ENCODE measurements at regions not wholly inside any gene's neighbourhood (a gene's known extent, or its start where the extent isn't known, plus 50 kb on each side); places are given as distances from the start of the nearest gene placed in this dataset.

DNA sequence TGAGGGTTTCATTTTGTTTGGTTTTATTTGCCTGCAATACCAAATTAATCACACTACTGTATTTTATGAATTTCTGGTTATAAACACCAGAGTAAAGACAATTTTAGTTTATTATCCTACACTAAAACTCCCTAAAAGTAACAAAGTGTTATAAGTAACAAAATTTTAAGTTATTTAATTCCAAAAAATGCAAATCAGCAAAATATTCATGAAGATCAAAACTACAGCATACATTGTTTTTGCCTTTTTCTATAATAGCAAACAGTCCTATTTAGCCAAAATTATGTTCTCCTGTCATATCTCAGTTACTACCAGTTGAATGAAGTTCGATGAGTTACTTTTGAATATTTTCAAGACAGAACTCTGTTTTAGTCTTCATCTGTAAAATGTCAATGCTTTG, 132.7 kb upstream of the CYLC2 start:
- BruUV-seq (replicated peaks), result no TSS peak
- DNase-seq (ENCODE audit: low spot score), result no peak
- Histone ChIP-seq H3K27ac (ENCODE audit: low read depth, low read length, poor library complexity, severe bottlenecking) (no peak overlapping the region), H3K27me3 (replicated peaks; ENCODE audit: insufficient read depth, low read depth, low read length, poor library complexity) (no peaks in the 10 kb centered on the region), H3K36me3 (ENCODE audit: insufficient read depth, low read length, poor library complexity, severe bottlenecking) (no peaks in the 10 kb centered on the region), H3K4me1 (ENCODE audit: insufficient read depth, low read length, poor library complexity, severe bottlenecking) (no peaks in the 10 kb centered on the region), H3K9me3 (ENCODE audit: low read depth, low read length, poor library complexity, severe bottlenecking) (peaks cover 11% of the 10 kb centered on the region), H3K4me3 (ENCODE audit: low read depth, low read length, poor library complexity, severe bottlenecking) (no peak overlapping the region)
- intact Hi-C loops (cut with micrococcal nuclease; ENCODE audit: unreplicated experiment), result no loop called here
- CTCF ChIA-PET, result no interaction called here
- no peak for TF ChIP-seq CTCF (conservative IDR thresholded peaks at IDR 0.05; ENCODE audit: low read depth, low read length)
- no peak for TF ChIP-seq EZH2 (IDR thresholded peaks at IDR 0.05; ENCODE audit: borderline replicate concordance, low read depth, low read length, poor library complexity, severe bottlenecking)
- POLR2A ChIA-PET (ENCODE audit: low non-redundant PET), result no interaction called here

DNA sequence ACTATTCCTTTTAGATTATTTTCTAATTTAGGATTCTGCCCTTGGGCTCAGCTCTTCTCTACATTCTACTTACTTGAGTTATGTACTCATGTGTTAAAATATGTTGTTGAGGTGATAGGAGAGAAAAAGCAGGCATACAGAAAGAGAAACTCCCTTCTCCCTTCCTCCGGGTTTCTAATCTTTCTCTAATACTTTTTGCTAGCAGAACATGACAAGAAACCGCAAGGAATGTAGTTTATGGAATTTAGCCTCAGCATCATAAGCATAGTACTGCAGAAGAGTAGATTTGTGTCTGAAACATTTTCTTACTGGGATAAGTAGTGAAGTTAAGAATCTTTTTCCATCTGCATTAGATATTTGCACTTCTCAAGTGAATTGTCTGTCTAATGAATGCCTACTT, 139.5 kb upstream of the CYLC2 start:
- CTCF ChIA-PET, result no interaction called here
- POLR2A ChIA-PET (ENCODE audit: low non-redundant PET), result no interaction called here
- no peak for DNase-seq (ENCODE audit: low spot score)
- H3K9me3 ChIP-seq (ENCODE audit: low read depth, low read length, poor library complexity, severe bottlenecking), result peaks cover 6% of the 10 kb centered on the region
- no peak overlapping the region for H3K4me3 ChIP-seq (ENCODE audit: low read depth, low read length, poor library complexity, severe bottlenecking)
- H3K27ac ChIP-seq (ENCODE audit: low read depth, low read length, poor library complexity, severe bottlenecking), result no peak overlapping the region
- H3K27me3 ChIP-seq (replicated peaks; ENCODE audit: insufficient read depth, low read depth, low read length, poor library complexity), result no peaks in the 10 kb centered on the region
- intact Hi-C loops (cut with micrococcal nuclease; ENCODE audit: unreplicated experiment), result no loop called here
- TF ChIP-seq CTCF (conservative IDR thresholded peaks at IDR 0.05; ENCODE audit: low read depth, low read length) (no peak), EZH2 (IDR thresholded peaks at IDR 0.05; ENCODE audit: borderline replicate concordance, low read depth, low read length, poor library complexity, severe bottlenecking) (no peak)
- H3K4me1 ChIP-seq (ENCODE audit: insufficient read depth, low read length, poor library complexity, severe bottlenecking), result no peaks in the 10 kb centered on the region
- no peaks in the 10 kb centered on the region for H3K36me3 ChIP-seq (ENCODE audit: insufficient read depth, low read length, poor library complexity, severe bottlenecking)
- no TSS peak for BruUV-seq (replicated peaks)

DNA sequence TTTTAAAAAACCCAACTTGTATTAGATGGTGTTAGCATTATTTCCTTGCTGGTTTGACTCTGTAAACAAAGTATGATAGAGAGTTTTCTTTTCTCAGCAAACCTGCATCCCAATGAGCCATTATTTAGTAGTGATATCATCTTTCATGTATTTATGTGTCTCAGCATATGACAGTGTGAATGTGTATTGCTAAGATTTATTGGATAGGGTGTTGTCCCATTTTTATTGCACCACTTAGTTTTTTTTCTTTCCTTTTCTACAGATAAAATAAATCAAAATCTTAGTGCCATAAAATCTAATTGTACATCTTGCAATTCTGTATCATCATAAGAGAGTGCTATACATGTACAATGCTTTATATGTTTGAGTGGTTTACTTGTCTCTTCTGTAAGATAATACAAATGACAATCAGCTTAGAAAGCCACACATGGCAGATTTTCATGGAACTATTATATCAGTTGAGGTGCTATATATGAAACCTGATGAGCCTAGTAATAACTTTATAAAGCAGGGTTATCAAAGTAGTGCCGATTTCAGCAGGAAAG, 149.2 kb upstream of the CYLC2 start:
- intact Hi-C loops (cut with micrococcal nuclease; ENCODE audit: unreplicated experiment), result loop anchor here (5.0 kb wide), 1 partner anchor 56 kb away; no protein-coding TSS in a partner anchor
- no peak for DNase-seq (ENCODE audit: low spot score)
- TF ChIP-seq EZH2 (IDR thresholded peaks at IDR 0.05; ENCODE audit: borderline replicate concordance, low read depth, low read length, poor library complexity, severe bottlenecking) (no peak), CTCF (conservative IDR thresholded peaks at IDR 0.05; ENCODE audit: low read depth, low read length) (no peak)
- Histone ChIP-seq H3K9me3 (ENCODE audit: low read depth, low read length, poor library complexity, severe bottlenecking) (no peaks in the 10 kb centered on the region), H3K4me1 (ENCODE audit: insufficient read depth, low read length, poor library complexity, severe bottlenecking) (no peaks in the 10 kb centered on the region), H3K27me3 (replicated peaks; ENCODE audit: insufficient read depth, low read depth, low read length, poor library complexity) (no peaks in the 10 kb centered on the region), H3K27ac (ENCODE audit: low read depth, low read length, poor library complexity, severe bottlenecking) (no peak overlapping the region), H3K36me3 (ENCODE audit: insufficient read depth, low read length, poor library complexity, severe bottlenecking) (no peaks in the 10 kb centered on the region), H3K4me3 (ENCODE audit: low read depth, low read length, poor library complexity, severe bottlenecking) (no peak overlapping the region)
- ChIA-PET POLR2A (ENCODE audit: low non-redundant PET) (no interaction called here), CTCF (no interaction called here)
- BruUV-seq (replicated peaks), result no TSS peak
